Stomach (tissue), 4 donors: ENCODE measurements at regions not wholly inside any gene's neighbourhood (a gene's known extent, or its start where the extent isn't known, plus 50 kb on each side); places are given as distances from the start of the nearest gene placed in this dataset.

ENCODE experiments used
- CTCF ChIP-seq, 7 experiments: fragments of 450-650 bp in 4 of 7; fragments of 200-600 bp in 3 of 7; sonication (generic) in 3 of 7; IDR thresholded peaks; one replicate each; pipeline ENCODE4 v1.5.1; 2016 to 2019; ENCODE audit warnings: antibody characterized with exemption in 7 of 7, control low read depth in 2 of 7, mild to moderate bottlenecking in 1 of 7
- EP300 ChIP-seq: sonication (generic); formaldehyde crosslinking; IDR thresholded peaks from one replicate; pipeline ENCODE4 v1.6.1; 2017; ENCODE audit warnings: antibody characterized with exemption
- POLR2A ChIP-seq, 4 donors: fragments of 450-650 bp; IDR thresholded peaks; one replicate each; pipeline ENCODE4 v1.6.1; 2016; ENCODE audit warnings: antibody characterized with exemption in 4 of 4, control low read depth in 2 of 4, mild to moderate bottlenecking in 1 of 4, moderate library complexity in 1 of 4
- POLR2AphosphoS5 ChIP-seq, 3 donors: sonication (generic); formaldehyde crosslinking; IDR thresholded peaks; one replicate each; pipeline ENCODE4 v1.6.1; 2016; ENCODE audit warnings: antibody characterized with exemption in 3 of 3

GRCh38 chr13:73355134-73355533 lies 296.3 kb downstream of the KLF5 start:
- TF ChIP-seq CTCF (IDR thresholded peaks at IDR 0.05) (no peak), POLR2A (IDR thresholded peaks at IDR 0.05) (no peak), POLR2AphosphoS5 (IDR thresholded peaks at IDR 0.05) (no peak), EP300 (no peak)
